Uterus (tissue), 2 donors: ENCODE measurements at regions not wholly inside any gene's neighbourhood (a gene's known extent, or its start where the extent isn't known, plus 50 kb on each side); places are given as distances from the start of the nearest gene placed in this dataset.

ENCODE experiments used
- POLR2A ChIP-seq, 2 donors: fragments of 450-650 bp; IDR thresholded peaks; one replicate each; pipeline ENCODE4 v1.6.1; 2016; ENCODE audit warnings: antibody characterized with exemption in 2 of 2, mild to moderate bottlenecking in 1 of 2, moderate library complexity in 1 of 2
- TF ChIP-seq, protein P1 (sequence below), 4 experiments: fragments of 200-600 bp in 2 of 4; fragments of 450-650 bp in 2 of 4; sonication (generic) in 2 of 4; IDR thresholded peaks; one replicate each; pipeline ENCODE4 v1.5.1; 2016 to 2019; ENCODE audit warnings: antibody characterized with exemption in 4 of 4, mild to moderate bottlenecking in 2 of 4, moderate library complexity in 1 of 4

DNA sequence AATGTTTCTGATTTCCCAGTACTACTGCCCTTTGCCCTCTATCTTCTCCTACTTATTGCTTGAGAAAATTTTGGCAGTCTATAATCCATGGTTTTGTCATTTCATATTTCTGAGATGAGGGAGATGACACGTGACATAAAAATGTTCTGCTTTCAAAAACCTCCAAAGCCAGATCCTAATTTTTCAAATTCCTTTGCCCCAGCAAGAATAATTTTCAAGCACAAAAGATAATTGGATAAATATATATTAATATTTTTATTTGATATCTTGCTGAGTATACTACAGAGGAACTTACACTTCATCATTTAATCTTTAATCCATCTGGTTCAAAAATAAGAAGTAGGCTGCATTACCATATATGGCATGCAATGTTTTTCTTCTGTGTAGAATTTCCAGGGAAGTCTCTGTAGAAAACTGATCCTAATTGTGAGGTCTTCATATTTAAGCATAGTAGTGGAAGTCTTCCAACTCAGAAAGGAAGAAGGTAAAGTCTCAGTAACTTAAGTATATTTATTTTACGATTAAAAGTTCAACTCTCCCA is 1738.8 kb downstream of the EFNA5 start:
- TF ChIP-seq, protein P1, sequence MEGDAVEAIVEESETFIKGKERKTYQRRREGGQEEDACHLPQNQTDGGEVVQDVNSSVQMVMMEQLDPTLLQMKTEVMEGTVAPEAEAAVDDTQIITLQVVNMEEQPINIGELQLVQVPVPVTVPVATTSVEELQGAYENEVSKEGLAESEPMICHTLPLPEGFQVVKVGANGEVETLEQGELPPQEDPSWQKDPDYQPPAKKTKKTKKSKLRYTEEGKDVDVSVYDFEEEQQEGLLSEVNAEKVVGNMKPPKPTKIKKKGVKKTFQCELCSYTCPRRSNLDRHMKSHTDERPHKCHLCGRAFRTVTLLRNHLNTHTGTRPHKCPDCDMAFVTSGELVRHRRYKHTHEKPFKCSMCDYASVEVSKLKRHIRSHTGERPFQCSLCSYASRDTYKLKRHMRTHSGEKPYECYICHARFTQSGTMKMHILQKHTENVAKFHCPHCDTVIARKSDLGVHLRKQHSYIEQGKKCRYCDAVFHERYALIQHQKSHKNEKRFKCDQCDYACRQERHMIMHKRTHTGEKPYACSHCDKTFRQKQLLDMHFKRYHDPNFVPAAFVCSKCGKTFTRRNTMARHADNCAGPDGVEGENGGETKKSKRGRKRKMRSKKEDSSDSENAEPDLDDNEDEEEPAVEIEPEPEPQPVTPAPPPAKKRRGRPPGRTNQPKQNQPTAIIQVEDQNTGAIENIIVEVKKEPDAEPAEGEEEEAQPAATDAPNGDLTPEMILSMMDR (IDR thresholded peaks at IDR 0.05): no peak
- no peak for TF ChIP-seq POLR2A (IDR thresholded peaks at IDR 0.05)
